Fibroblast of lung (primary cell): ENCODE measurements at regions not wholly inside any gene's neighbourhood (a gene's known extent, or its start where the extent isn't known, plus 50 kb on each side); places are given as distances from the start of the nearest gene placed in this dataset.

Experiments
- DNase-seq, 2 donors: peaks; one replicate each; pipeline versions ENCODE4 v3.0.0 to v3.0.0-alpha.2; 2010; ENCODE audit warnings: low read depth in 2 of 2
- H2AFZ ChIP-seq: 2 replicates; pipeline ENCODE4 v1.5.1; 2012; ENCODE audit warnings: low read length, control low read depth, inconsistent platforms
- H3K27ac ChIP-seq: 2 replicates; pipeline ENCODE4 v1.5.1; 2011; ENCODE audit warnings: low read length, control low read depth; ENCODE audit not compliant: insufficient read depth
- H3K27me3 ChIP-seq: 2 replicates; pipeline ENCODE4 v1.5.1; 2011; ENCODE audit warnings: mild to moderate bottlenecking, low read length; ENCODE audit not compliant: control insufficient read depth, insufficient read depth
- H3K36me3 ChIP-seq: 2 replicates; pipeline ENCODE4 v1.5.1; 2011; ENCODE audit warnings: low read length; ENCODE audit not compliant: control insufficient read depth, insufficient read depth
- H3K4me1 ChIP-seq: 2 replicates; pipeline ENCODE4 v1.5.1; 2011; ENCODE audit warnings: low read length; ENCODE audit not compliant: control insufficient read depth, insufficient read depth; ENCODE audit errors: extremely low read depth
- H3K4me2 ChIP-seq: 2 replicates; pipeline ENCODE4 v1.5.1; 2011; ENCODE audit warnings: low read length, control low read depth; ENCODE audit not compliant: insufficient read depth; ENCODE audit errors: extremely low read depth
- H3K4me3 ChIP-seq, 4 experiments: fragments of 200-600 bp in 1 of 4; sonication (generic) in 1 of 4; replicated peaks in 1 of 4; 2 replicates each; pipeline ENCODE4 v1.5.1; 2011 to 2016; ENCODE audit warnings: low read length in 4 of 4, low read depth in 3 of 4, mild to moderate bottlenecking in 3 of 4, control low read depth in 2 of 4, inconsistent platforms in 1 of 4, mixed read lengths in 1 of 4; ENCODE audit not compliant: insufficient read depth in 1 of 4; ENCODE audit errors: control extremely low read depth in 1 of 4
- H3K79me2 ChIP-seq: 2 replicates; pipeline ENCODE4 v1.5.1; 2012; ENCODE audit warnings: mild to moderate bottlenecking, low read length, inconsistent platforms; ENCODE audit not compliant: control insufficient read depth, insufficient read depth
- H3K9ac ChIP-seq: 2 replicates; pipeline ENCODE4 v1.5.1; 2011; ENCODE audit warnings: mild to moderate bottlenecking, low read length, control low read depth; ENCODE audit not compliant: insufficient read depth
- H3K9me3 ChIP-seq: 2 replicates; pipeline ENCODE4 v1.5.1; 2012; ENCODE audit warnings: low read depth, low read length; ENCODE audit not compliant: control insufficient read depth, insufficient read depth
- H4K20me1 ChIP-seq: 2 replicates; pipeline ENCODE4 v1.5.1; 2011; ENCODE audit warnings: low read length; ENCODE audit not compliant: control insufficient read depth, insufficient read depth; ENCODE audit errors: extremely low read depth
- EZH2 ChIP-seq: IDR thresholded peaks from 2 replicates; pipeline ENCODE4 v1.5.1; 2012; ENCODE audit warnings: low read length, control low read depth, mild to moderate bottlenecking; ENCODE audit errors: missing control alignments
- TF ChIP-seq, protein P1 (sequence below), 2 donors: IDR thresholded peaks in 1 of 2; conservative IDR thresholded peaks in 1 of 2; 1 replicate in 1 of 2; 2 replicates in 1 of 2; pipeline ENCODE4 v1.5.1; 2011 to 2012; ENCODE audit warnings: low read length in 2 of 2, control low read depth in 1 of 2, inconsistent platforms in 1 of 2, low read depth in 1 of 2, mild to moderate bottlenecking in 1 of 2

DNA sequence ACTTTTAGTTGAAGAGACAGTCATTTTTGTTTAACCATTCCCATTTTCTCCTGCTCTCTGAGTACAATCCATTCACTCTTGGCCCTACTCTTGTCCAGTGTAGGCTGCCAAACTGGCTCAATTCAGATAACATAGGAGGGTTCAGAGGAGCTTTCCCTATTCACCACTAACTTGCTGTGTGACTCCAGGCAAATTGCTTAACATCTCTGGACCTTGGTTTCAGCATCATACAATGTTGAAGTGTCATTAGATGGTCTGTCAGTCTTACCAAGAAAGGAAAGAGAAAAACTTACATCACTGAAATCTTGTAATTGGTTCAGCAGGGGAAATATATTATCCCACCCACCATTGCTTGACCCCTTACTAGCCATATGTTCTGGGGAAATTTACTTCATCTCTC, 171.4 kb upstream of the MCHR2 start:
- no peaks in the 10 kb centered on the region for H3K36me3 ChIP-seq
- no peak overlapping the region for H3K4me3 ChIP-seq
- H3K27ac ChIP-seq = no peak overlapping the region
- H3K9me3 ChIP-seq = no peaks in the 10 kb centered on the region
- no peaks in the 10 kb centered on the region for H3K79me2 ChIP-seq
- H3K9ac ChIP-seq = no peak overlapping the region
- TF ChIP-seq, protein P1, sequence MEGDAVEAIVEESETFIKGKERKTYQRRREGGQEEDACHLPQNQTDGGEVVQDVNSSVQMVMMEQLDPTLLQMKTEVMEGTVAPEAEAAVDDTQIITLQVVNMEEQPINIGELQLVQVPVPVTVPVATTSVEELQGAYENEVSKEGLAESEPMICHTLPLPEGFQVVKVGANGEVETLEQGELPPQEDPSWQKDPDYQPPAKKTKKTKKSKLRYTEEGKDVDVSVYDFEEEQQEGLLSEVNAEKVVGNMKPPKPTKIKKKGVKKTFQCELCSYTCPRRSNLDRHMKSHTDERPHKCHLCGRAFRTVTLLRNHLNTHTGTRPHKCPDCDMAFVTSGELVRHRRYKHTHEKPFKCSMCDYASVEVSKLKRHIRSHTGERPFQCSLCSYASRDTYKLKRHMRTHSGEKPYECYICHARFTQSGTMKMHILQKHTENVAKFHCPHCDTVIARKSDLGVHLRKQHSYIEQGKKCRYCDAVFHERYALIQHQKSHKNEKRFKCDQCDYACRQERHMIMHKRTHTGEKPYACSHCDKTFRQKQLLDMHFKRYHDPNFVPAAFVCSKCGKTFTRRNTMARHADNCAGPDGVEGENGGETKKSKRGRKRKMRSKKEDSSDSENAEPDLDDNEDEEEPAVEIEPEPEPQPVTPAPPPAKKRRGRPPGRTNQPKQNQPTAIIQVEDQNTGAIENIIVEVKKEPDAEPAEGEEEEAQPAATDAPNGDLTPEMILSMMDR (conservative IDR thresholded peaks at IDR 0.05 in 1 of 2, IDR thresholded peaks at IDR 0.05 in 1 of 2; ENCODE audit: low read depth in 1 of 2, low read length in 2 of 2) = no peak
- no peak for TF ChIP-seq EZH2
- H3K4me1 ChIP-seq = no peaks in the 10 kb centered on the region
- no peak overlapping the region for H2AFZ ChIP-seq
- DNase-seq = no peak
- H3K27me3 ChIP-seq = peaks cover 9% of the 10 kb centered on the region
- no peak overlapping the region for H3K4me2 ChIP-seq
- H4K20me1 ChIP-seq = no peaks in the 10 kb centered on the region

DNA sequence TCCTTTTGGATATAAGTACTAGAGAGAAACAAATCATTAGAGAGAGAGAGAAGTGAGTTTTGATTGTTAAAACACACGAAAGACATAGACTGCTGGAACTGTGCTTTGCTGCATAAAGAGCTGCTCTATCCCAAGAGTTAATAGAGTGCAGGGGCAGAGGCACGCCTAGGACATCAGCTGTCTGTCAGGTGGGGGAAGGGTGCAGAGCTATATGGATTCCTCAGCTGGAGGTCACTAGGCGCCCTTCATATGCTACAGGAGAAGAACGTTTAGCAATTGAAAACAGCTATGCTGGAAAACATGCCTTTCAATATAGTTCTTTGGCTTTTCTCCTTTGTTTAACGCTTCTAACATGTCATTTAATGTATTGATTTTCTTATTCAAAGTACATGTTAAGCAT, 169.0 kb upstream of the MCHR2 start:
- no peak for TF ChIP-seq EZH2
- TF ChIP-seq, protein P1 (conservative IDR thresholded peaks at IDR 0.05 in 1 of 2, IDR thresholded peaks at IDR 0.05 in 1 of 2; ENCODE audit: low read depth in 1 of 2, low read length in 2 of 2) = no peak
- no peak overlapping the region for H2AFZ ChIP-seq
- H3K4me1 ChIP-seq = no peaks in the 10 kb centered on the region
- no peaks in the 10 kb centered on the region for H3K9me3 ChIP-seq
- H3K9ac ChIP-seq = no peak overlapping the region
- H3K4me3 ChIP-seq = no peak overlapping the region
- no peak overlapping the region for H3K4me2 ChIP-seq
- H3K79me2 ChIP-seq = no peaks in the 10 kb centered on the region
- no peaks in the 10 kb centered on the region for H3K36me3 ChIP-seq
- no peak for DNase-seq
- H3K27me3 ChIP-seq = peaks cover 12% of the 10 kb centered on the region
- no peak overlapping the region for H3K27ac ChIP-seq
- H4K20me1 ChIP-seq = no peaks in the 10 kb centered on the region

DNA sequence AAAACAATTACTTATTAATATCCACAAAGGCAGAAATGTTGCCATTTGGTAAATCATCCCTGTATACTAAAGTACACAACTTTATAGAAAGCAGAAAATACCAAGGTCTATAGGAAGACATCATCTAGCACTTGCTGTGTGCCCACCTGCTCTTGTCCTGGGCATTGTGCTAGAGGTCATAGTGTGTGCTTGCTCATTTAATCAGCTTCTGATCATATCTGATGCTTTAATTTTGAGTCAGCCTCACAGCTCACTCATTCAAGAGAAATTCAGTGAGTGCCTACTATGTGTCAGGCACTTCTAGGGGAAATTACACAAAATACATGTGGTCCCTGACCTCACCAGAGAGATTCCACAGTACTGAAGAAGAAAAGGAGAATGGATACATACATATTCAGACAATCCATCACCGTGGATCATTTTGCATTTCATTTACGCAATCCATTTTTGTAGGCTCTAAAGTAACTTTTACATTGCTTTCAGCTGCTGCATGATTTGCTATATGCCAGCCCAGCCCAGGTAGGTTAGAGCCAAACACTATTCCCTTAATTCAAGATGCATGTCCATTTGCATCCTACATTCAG, 167.9 kb upstream of the MCHR2 start:
- H3K79me2 ChIP-seq = no peaks in the 10 kb centered on the region
- DNase-seq = no peak
- peaks cover 12% of the 10 kb centered on the region for H3K27me3 ChIP-seq
- H3K9ac ChIP-seq = no peak overlapping the region
- H3K27ac ChIP-seq = no peak overlapping the region
- H4K20me1 ChIP-seq = no peaks in the 10 kb centered on the region
- no peak overlapping the region for H3K4me3 ChIP-seq
- H3K36me3 ChIP-seq = no peaks in the 10 kb centered on the region
- no peak overlapping the region for H3K4me2 ChIP-seq
- no peaks in the 10 kb centered on the region for H3K4me1 ChIP-seq
- TF ChIP-seq, protein P1 (conservative IDR thresholded peaks at IDR 0.05 in 1 of 2, IDR thresholded peaks at IDR 0.05 in 1 of 2; ENCODE audit: low read depth in 1 of 2, low read length in 2 of 2) = no peak
- no peak for TF ChIP-seq EZH2
- no peaks in the 10 kb centered on the region for H3K9me3 ChIP-seq
- H2AFZ ChIP-seq = no peak overlapping the region
